Gastroesophageal sphincter (tissue), 3 donors: ENCODE measurements at regions not wholly inside any gene's neighbourhood (a gene's known extent, or its start where the extent isn't known, plus 50 kb on each side); places are given as distances from the start of the nearest gene placed in this dataset.

Experiments
- CTCF ChIP-seq, 4 experiments: fragments of 200-600 bp in 2 of 4; fragments of 450-650 bp in 2 of 4; sonication (generic) in 1 of 4; IDR thresholded peaks; one replicate each; pipeline ENCODE4 v1.5.1; 2017 to 2019; ENCODE audit warnings: antibody characterized with exemption in 4 of 4, mild to moderate bottlenecking in 2 of 4, moderate library complexity in 2 of 4
- EP300 ChIP-seq: sonication (generic); formaldehyde crosslinking; IDR thresholded peaks from one replicate; pipeline ENCODE4 v1.6.1; 2017; ENCODE audit warnings: antibody characterized with exemption, mild to moderate bottlenecking
- POLR2A ChIP-seq, 2 donors: fragments of 450-650 bp; IDR thresholded peaks; one replicate each; pipeline ENCODE4 v1.6.1; 2017; ENCODE audit warnings: antibody characterized with exemption in 2 of 2, mild to moderate bottlenecking in 2 of 2, moderate library complexity in 1 of 2
- POLR2AphosphoS5 ChIP-seq: sonication (generic); formaldehyde crosslinking; IDR thresholded peaks from one replicate; pipeline ENCODE4 v1.6.1; 2017; ENCODE audit warnings: antibody characterized with exemption

DNA sequence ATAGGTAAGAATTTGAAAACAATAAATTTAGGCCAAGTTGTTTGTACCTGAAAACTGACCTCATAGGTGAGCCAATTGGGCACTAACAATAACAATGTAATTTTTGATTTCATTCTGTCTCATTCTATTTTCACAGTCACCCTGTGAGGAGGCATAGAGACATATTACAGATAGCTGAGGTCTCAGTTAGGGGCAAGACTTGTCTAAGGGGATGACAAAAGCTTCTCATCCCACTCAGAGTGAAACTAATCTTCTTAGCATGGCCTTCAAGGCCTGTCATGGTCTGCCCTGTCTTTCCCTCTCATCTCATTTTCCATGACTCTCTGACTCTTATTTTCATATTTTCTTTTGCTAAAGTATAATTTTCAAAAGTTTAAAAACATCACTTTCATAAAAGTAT lies 562.0 kb upstream of the TNP1 start:
- TF ChIP-seq CTCF (IDR thresholded peaks at IDR 0.05) (no peak), POLR2AphosphoS5 (no peak), POLR2A (IDR thresholded peaks at IDR 0.05) (no peak), EP300 (no peak)
